H1 (cell line): ENCODE measurements at regions not wholly inside any gene's neighbourhood (a gene's known extent, or its start where the extent isn't known, plus 50 kb on each side); places are given as distances from the start of the nearest gene placed in this dataset.

ENCODE experiments used
- CTCF ChIA-PET: fragments of 300-600 bp; sonication (Branson Sonifier 250); formaldehyde crosslinking; loops from one replicate; lab custom pipeline; 2021; ENCODE audit not compliant: partially characterized antibody; lab: Charles Lee
- POLR2A ChIA-PET: fragments of 300-600 bp; sonication (Branson Sonifier 250); formaldehyde crosslinking; loops from one replicate; lab custom pipeline; 2021; ENCODE audit warnings: inconsistent platforms; ENCODE audit not compliant: partially characterized antibody; lab: Charles Lee
- DNase-seq, 2 experiments: peaks; one replicate each; pipeline versions ENCODE4 v3.0.0 to v3.0.0-alpha.2; 2010 to 2022; ENCODE audit warnings: low spot score in 2 of 2, low read depth in 1 of 2, mixed read lengths in 1 of 2
- FAIRE-seq: peaks from 2 replicates; lab custom pipeline; 2011; peaks lifted over from hg19 to GRCh38; lab: Jason Lieb, UNC
- H2AFZ ChIP-seq: 2 replicates; pipeline ENCODE4 v1.8.1; 2012; ENCODE audit warnings: low read length, inconsistent platforms
- H2AK5ac ChIP-seq: 2 replicates; pipeline ENCODE4 v1.6.1; 2013; ENCODE audit warnings: low read depth, low read length
- H2BK120ac ChIP-seq: replicated peaks from 2 replicates; pipeline ENCODE3; 2013; ENCODE audit warnings: low read depth, low read length, inconsistent platforms
- H2BK12ac ChIP-seq: 2 replicates; pipeline ENCODE4 v1.6.1; 2013; ENCODE audit warnings: low read depth, low read length
- H2BK15ac ChIP-seq: 2 replicates; pipeline ENCODE4 v1.6.1; 2013; ENCODE audit warnings: low read length
- H2BK20ac ChIP-seq: 2 replicates; pipeline ENCODE4 v1.6.1; 2013; ENCODE audit warnings: low read length
- H2BK5ac ChIP-seq: 2 replicates; pipeline ENCODE4 v1.6.1; 2013; ENCODE audit warnings: low read depth, low read length
- H3K14ac ChIP-seq: 2 replicates; pipeline ENCODE4 v1.6.1; 2013; ENCODE audit warnings: inconsistent platforms; ENCODE audit not compliant: insufficient read length
- H3K18ac ChIP-seq: 2 replicates; pipeline ENCODE4 v1.6.1; 2013; ENCODE audit warnings: low read length; ENCODE audit errors: extremely low read depth
- H3K23ac ChIP-seq: 2 replicates; pipeline ENCODE4 v1.6.1; 2013; ENCODE audit warnings: inconsistent platforms; ENCODE audit not compliant: insufficient read length
- H3K23me2 ChIP-seq: 2 replicates; pipeline ENCODE4 v1.6.1; 2013; ENCODE audit warnings: low read depth, low read length
- H3K27ac ChIP-seq: 2 replicates; pipeline ENCODE4 v1.6.1; 2011; ENCODE audit warnings: low read depth, low read length, inconsistent platforms
- H3K27me3 ChIP-seq, 4 experiments: replicated peaks in 1 of 4; 1 replicate in 1 of 4; 2 replicates in 3 of 4; pipeline versions ENCODE4 v1.6.1 to v1.8.1; 2011 to 2013; ENCODE audit warnings: low read length in 3 of 4, mild to moderate bottlenecking in 3 of 4, inconsistent platforms in 2 of 4, mixed read lengths in 2 of 4, moderate library complexity in 1 of 4; ENCODE audit not compliant: control insufficient read depth in 3 of 4, insufficient read depth in 3 of 4; ENCODE audit errors: extremely low read depth in 1 of 4
- H3K36me3 ChIP-seq, 4 experiments: 2 replicates each; pipeline versions ENCODE4 v1.6.1 to v1.8.1; 2011 to 2013; ENCODE audit warnings: mild to moderate bottlenecking in 4 of 4, low read length in 3 of 4, moderate library complexity in 2 of 4, control low read depth in 1 of 4, inconsistent platforms in 1 of 4; ENCODE audit not compliant: insufficient read depth in 4 of 4, control insufficient read depth in 2 of 4
- H3K4ac ChIP-seq: replicated peaks from 2 replicates; pipeline ENCODE3; 2013; ENCODE audit warnings: low read length, low read depth, mixed read lengths, inconsistent platforms; ENCODE audit not compliant: insufficient read length
- H3K4me1 ChIP-seq, 4 experiments: replicated peaks in 1 of 4; 1 replicate in 1 of 4; 2 replicates in 3 of 4; pipeline versions ENCODE4 v1.6.1 to v1.8.1; 2011 to 2013; ENCODE audit warnings: low read length in 3 of 4, inconsistent platforms in 2 of 4, mixed read lengths in 1 of 4; ENCODE audit not compliant: insufficient read depth in 4 of 4, control insufficient read depth in 3 of 4
- H3K4me2 ChIP-seq, 2 experiments: 2 replicates each; pipeline versions ENCODE4 v1.6.1 to v1.8.1; 2011 to 2013; ENCODE audit warnings: low read depth in 2 of 2, low read length in 2 of 2, control low read depth in 1 of 2, inconsistent platforms in 1 of 2, mild to moderate bottlenecking in 1 of 2; ENCODE audit not compliant: insufficient read depth in 1 of 2
- H3K4me3 ChIP-seq, 4 experiments: fragments of 200-600, 300-600 bp in 1 of 4; sonication (generic), shearing (Covaris generic), sonication (Bioruptor Twin) in 1 of 4; 2 replicates each; pipeline versions ENCODE4 v1.5.1 to v1.8.1; 2011 to 2016; ENCODE audit warnings: low read length in 4 of 4, low read depth in 3 of 4, control low read depth in 2 of 4, inconsistent platforms in 2 of 4, mild to moderate bottlenecking in 2 of 4, mixed read lengths in 1 of 4, moderate library complexity in 1 of 4; ENCODE audit not compliant: insufficient read depth in 2 of 4; ENCODE audit errors: extremely low read depth in 1 of 4
- H3K56ac ChIP-seq: replicated peaks from 2 replicates; pipeline ENCODE3; 2013; ENCODE audit warnings: low read depth, mild to moderate bottlenecking, mixed read lengths, low read length, inconsistent platforms; ENCODE audit not compliant: insufficient read length
- H3K79me1 ChIP-seq: 2 replicates; pipeline ENCODE4 v1.6.1; 2013; ENCODE audit warnings: low read depth, low read length, control low read depth
- H3K79me2 ChIP-seq, 2 experiments: 2 replicates each; pipeline versions ENCODE4 v1.6.1 to v1.8.1; 2012 to 2013; ENCODE audit warnings: low read length in 2 of 2, mild to moderate bottlenecking in 2 of 2, inconsistent platforms in 1 of 2; ENCODE audit not compliant: insufficient read depth in 2 of 2, control insufficient read depth in 1 of 2
- H3K9ac ChIP-seq, 4 experiments: replicated peaks in 1 of 4; 1 replicate in 1 of 4; 2 replicates in 3 of 4; pipeline versions ENCODE4 v1.6.1 to v1.8.1; 2011 to 2013; ENCODE audit warnings: low read depth in 3 of 4, low read length in 3 of 4, control low read depth in 2 of 4, mild to moderate bottlenecking in 2 of 4, moderate library complexity in 2 of 4, inconsistent platforms in 1 of 4; ENCODE audit errors: extremely low read depth in 1 of 4
- H3K9me3 ChIP-seq, 2 experiments: 2 replicates each; pipeline versions ENCODE4 v1.6.1 to v1.8.1; 2012 to 2013; ENCODE audit warnings: mild to moderate bottlenecking in 2 of 2, moderate library complexity in 2 of 2, control low read depth in 1 of 2, inconsistent platforms in 1 of 2, low read depth in 1 of 2, low read length in 1 of 2, mixed read lengths in 1 of 2; ENCODE audit not compliant: insufficient read depth in 2 of 2
- H4K20me1 ChIP-seq, 2 experiments: replicated peaks in 1 of 2; 2 replicates each; pipeline versions ENCODE3 to v1.8.1; 2011 to 2013; ENCODE audit warnings: inconsistent platforms in 2 of 2, low read length in 2 of 2, mild to moderate bottlenecking in 1 of 2; ENCODE audit not compliant: insufficient read depth in 2 of 2, control insufficient read depth in 1 of 2
- H4K5ac ChIP-seq: 2 replicates; pipeline ENCODE4 v1.6.1; 2013; ENCODE audit warnings: low read length, low read depth, mixed read lengths, inconsistent platforms; ENCODE audit not compliant: insufficient read length
- H4K8ac ChIP-seq: 2 replicates; pipeline ENCODE4 v1.8.0; 2013; ENCODE audit warnings: mild to moderate bottlenecking, moderate library complexity, low read length, inconsistent platforms; ENCODE audit not compliant: insufficient read depth; ENCODE audit errors: extremely low read depth
- H4K91ac ChIP-seq: replicated peaks from 2 replicates; pipeline ENCODE3; 2013; ENCODE audit warnings: low read length, mixed read lengths, inconsistent platforms; ENCODE audit not compliant: insufficient read length
- BCL11A ChIP-seq, 2 experiments: IDR thresholded peaks; one replicate each; pipeline ENCODE4 v1.6.1; 2011; ENCODE audit warnings: low read depth in 2 of 2, low read length in 2 of 2, mild to moderate bottlenecking in 2 of 2
- CHD2 ChIP-seq: IDR thresholded peaks from 2 replicates; pipeline ENCODE4 v1.6.1; 2012; ENCODE audit warnings: low read length, improper control_type of control experiment
- CREB1 ChIP-seq: IDR thresholded peaks from 2 replicates; pipeline ENCODE4 v1.6.1; 2012; ENCODE audit warnings: inconsistent platforms
- SP2 ChIP-seq: IDR thresholded peaks from 2 replicates; pipeline ENCODE4 v1.6.1; 2012; ENCODE audit warnings: mild to moderate bottlenecking, low read length, inconsistent platforms
- YY1 ChIP-seq: IDR thresholded peaks from 2 replicates; pipeline ENCODE4 v1.6.1; 2011; ENCODE audit warnings: low read depth, mild to moderate bottlenecking, low read length
- ZNF274 ChIP-seq: IDR thresholded peaks from 2 replicates; pipeline ENCODE4 v1.7.0; 2012; ENCODE audit warnings: low read length, borderline replicate concordance; ENCODE audit errors: extremely low read depth
- WGBS, 2 experiments: shearing (Covaris generic) in 1 of 2; methylation state at CpG; one replicate each; pipeline versions ENCODE4 v1.1.6 to v1.1.7; 2013 to 2015; ENCODE audit warnings: low lambda C conversion rate in 2 of 2, mixed read lengths in 2 of 2, inconsistent platforms in 1 of 2, low coverage in 1 of 2, missing lambda C conversion rate in 1 of 2; ENCODE audit not compliant: insufficient replicate concordance in 2 of 2, insufficient coverage in 1 of 2, insufficient read length in 1 of 2; ENCODE audit errors: extremely low coverage in 1 of 2, missing lambda C conversion rate in 1 of 2; 5-methylcytosine and 5-hydroxymethylcytosine counted together

- FAIRE-seq = no peak
- Histone ChIP-seq H3K14ac (no peak overlapping the region), H4K20me1 (peaks cover 0 to 1% of the 10 kb centered on the region in 2 experiments), H2BK120ac (no peak overlapping the region), H3K79me1 (no peaks in the 10 kb centered on the region), H2BK15ac (no peak overlapping the region), H3K4me3 (no peak overlapping the region), H4K91ac (no peak overlapping the region), H2AFZ (no peak overlapping the region), H3K9ac (no peak overlapping the region), H3K36me3 (no peaks in the 10 kb centered on the region), H2BK12ac (no peak overlapping the region), H3K27ac (no peak overlapping the region), H3K23ac (no peak overlapping the region), H4K5ac (no peak overlapping the region), H3K56ac (no peak overlapping the region), H3K27me3 (no peaks in the 10 kb centered on the region), H2AK5ac (no peak overlapping the region), H2BK5ac (no peak overlapping the region), H2BK20ac (no peak overlapping the region), H4K8ac (no peak overlapping the region), H3K79me2 (no peaks in the 10 kb centered on the region), H3K18ac (no peak overlapping the region), H3K23me2 (no peaks in the 10 kb centered on the region), H3K4ac (no peak overlapping the region), H3K4me2 (no peak overlapping the region), H3K9me3 (no peaks in the 10 kb centered on the region; a peak in 1 of 4 replicates), H3K4me1 (no peaks in the 10 kb centered on the region; a peak in 1 of 7 replicates)
- CTCF ChIA-PET = interaction anchor here (1.0 kb wide), 2 partner anchors 9 to 506 kb away, joined by 3 read pairs; no protein-coding TSS in a partner anchor
- WGBS, 2 experiments = 88% methylated on average over 10 of the region's 10 CpGs; no CpG with 5 or more reads in 1 of the 2 experiments
- POLR2A ChIA-PET = no interaction called here
- TF ChIP-seq YY1 (no peak), CHD2 (no peak), SP2 (no peak), ZNF274 (no peak), CREB1 (no peak), BCL11A (IDR thresholded peaks at IDR 0.05; ENCODE audit: low read depth in 2 of 2, low read length in 2 of 2) (no peak)
- peak in 1 of 2 experiments; percentile 20 for DNase-seq
Measured at GRCh38 chr21:39118061-39118460, 65.2 kb downstream of the PSMG1 start.
